GM19193 (cell line): ENCODE measurements at regions not wholly inside any gene's neighbourhood (a gene's known extent, or its start where the extent isn't known, plus 50 kb on each side); places are given as distances from the start of the nearest gene placed in this dataset.

Experiments
- POLR2A ChIP-seq: IDR thresholded peaks from 4 replicates; pipeline ENCODE4 v1.6.1; 2011; ENCODE audit not compliant: insufficient read depth, insufficient read length; ENCODE audit errors: extremely low read depth

DNA sequence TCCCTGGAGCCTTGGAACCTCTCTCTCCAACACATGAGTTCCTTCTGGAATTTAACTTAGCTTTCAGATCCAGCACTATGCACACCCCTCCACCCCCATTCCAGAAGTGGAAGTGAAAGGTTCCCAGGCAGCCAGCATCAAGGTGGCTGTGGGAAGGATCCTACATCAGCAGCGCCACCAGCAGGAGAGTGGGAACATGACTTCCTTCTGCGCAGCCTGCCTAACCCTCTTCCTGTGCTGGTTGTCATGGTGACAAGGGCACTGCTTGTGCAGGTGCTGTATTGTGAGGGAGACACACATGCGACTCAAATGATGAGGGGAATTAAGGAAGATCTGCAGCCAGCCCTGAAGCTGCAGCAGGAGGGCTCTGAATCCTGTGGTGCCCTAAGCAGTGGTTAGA lies 904.5 kb upstream of the API5 start:
- TF ChIP-seq POLR2A = no peak

DNA sequence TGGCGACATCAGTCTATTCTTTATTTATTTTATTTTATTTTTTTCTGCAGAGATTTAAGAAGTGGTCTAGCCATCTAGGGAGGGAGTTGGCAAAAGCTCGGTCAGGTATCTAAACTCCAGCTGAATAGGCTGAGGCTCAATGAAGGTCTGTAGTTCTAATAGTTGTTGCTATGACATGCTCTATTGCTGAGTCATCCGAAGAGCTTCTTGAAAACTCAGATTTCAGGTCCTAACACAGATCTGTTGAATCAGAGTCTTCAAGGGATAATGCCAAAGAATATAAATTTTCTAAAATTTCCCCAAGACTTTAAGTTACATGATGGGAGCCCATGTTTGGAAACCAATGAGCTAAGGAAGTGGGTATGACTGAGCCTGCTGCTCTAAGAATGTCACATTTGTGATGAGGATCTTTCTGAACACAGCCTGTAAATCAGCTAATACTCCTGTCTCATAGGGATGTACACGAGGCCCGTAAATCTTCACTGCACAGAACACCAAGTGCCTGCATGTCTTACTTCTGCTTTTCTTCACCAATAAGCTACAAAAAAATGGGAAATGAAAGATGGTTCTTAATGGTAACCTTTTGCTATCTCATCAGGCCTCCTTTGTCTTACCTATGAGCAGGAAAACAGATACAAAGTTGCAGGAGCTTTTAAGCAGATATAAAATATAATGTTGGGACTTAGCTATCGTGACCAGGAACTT lies 901.4 kb upstream of the API5 start:
- TF ChIP-seq POLR2A = no peak

DNA sequence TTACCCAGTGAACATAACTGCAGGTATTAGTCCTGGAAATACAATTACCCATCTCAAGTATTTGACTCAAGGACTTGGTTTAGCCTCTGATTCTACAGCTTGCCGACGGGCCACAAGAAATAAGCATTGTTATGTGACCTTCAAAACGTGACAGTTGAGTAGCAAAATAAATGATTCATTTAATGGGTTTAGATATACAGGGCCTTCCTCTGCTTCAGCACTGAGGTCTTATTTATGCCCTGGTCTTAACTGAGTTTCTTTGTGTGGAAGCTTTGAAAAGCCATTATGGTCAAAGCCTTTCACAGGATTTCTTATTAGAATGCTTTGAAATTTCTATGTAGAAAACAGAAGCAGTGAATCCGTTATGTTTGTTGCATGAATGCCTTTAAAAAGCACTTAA lies 899.2 kb upstream of the API5 start:
- no peak for TF ChIP-seq POLR2A

DNA sequence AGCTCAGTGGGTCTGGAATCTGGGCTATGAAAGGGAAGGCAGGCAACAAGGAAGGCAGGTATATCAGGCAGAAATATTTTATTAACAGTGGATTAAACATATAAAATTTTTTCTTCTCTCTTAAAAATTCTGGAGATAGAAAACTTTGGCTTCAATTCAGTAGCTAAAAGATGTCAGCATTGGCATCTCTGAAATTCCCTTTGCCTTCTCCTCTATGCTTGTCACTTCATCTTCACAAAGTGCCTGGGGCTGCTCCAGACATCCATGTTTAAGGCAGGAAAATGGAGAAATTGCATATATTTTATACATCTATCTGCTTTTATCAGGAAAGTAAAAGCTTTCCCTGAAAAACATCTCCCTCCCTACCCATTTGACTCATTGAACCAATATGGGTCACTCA lies 894.1 kb upstream of the API5 start:
- no peak for TF ChIP-seq POLR2A

DNA sequence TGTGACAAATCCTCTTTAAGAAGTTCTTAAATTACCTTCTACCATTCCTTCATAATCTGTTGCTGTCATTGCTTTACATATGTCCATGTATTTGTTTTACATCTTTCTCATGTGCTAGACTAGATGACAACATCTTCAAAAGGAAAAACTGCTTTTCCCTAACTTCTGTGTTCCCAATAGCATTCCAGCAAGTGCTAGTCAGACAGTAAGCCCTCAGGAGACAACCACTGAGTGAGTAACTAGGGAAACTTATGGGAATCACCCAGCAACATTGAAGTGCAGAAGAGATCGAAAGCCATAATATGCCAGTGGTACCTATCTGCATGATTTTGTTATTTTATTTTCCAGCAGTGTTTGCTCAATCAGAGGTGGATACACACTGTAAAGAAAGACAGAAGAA lies 889.7 kb upstream of the API5 start:
- TF ChIP-seq POLR2A = no peak

DNA sequence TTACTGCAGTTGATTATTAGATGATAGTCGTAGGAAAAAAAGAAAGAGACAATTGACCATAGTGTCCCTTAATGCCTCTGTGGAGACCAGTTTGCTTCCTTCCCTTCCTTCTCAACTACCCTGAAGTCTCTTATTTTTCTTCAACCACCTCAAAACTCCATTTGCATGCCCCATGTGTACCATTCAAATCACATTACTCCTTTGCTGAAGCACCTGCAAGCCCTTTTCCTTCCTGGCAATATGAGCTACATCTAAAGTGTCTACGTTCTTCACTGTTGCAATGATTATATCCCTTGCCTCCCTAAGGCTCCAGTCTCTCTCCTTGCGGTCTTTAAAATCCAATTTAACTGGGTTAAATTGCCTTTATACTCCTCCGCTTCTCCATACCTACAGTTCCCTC lies 867.4 kb upstream of the API5 start:
- TF ChIP-seq POLR2A = no peak

DNA sequence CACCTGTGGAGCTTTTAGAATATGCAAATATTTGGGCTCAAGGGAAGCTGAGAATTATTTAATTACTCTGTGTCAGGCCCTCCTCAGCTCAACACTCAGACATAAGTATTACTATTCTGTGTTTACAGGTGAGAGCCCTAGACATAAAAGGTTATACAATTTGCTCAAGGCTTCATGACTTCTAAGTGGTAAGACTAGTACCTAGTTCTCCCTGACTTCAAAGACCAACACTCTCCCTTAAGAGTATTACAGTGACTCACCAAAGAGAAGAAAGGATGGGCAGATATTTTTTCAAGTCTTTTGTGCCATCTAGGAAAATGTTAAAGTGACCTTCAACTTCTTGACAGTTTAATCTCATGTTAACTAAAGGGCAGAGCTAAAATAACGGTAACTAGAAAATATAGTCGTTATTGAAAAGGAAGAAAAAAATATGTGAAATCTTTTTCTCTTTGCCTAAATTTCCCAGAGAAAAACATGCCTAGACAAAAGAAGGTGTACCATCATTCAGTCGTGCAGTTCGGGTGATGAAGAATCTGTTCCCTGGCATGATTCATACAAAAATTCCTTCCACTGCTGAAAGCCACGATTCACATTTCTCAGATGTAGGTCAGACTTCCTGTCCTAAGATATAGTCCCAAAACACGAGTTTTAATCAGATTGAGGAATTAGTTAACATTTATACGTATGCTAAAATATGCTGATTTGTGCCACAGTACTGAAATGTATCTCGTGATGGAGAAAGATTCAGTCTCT lies 849.1 kb upstream of the API5 start:
- TF ChIP-seq POLR2A = no peak

DNA sequence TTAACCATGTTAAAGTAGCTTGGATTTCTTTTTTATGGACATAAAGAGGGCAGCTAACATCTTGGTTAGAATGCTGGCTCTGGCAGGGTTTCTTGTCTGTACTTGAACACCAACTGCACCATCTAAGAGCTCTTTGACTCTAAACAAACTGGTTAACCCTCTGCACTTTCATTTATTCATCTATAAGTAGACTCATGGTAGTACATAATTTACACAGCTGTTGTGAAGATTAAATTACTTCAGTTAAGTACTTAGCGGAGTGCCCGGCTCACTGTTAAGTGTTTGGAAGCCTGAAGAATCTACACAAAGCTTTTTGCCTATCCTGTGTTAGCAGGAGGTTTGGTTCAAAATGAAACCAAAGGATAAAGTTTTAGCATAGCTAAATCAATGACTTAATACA lies 846.2 kb upstream of the API5 start:
- no peak for TF ChIP-seq POLR2A

DNA sequence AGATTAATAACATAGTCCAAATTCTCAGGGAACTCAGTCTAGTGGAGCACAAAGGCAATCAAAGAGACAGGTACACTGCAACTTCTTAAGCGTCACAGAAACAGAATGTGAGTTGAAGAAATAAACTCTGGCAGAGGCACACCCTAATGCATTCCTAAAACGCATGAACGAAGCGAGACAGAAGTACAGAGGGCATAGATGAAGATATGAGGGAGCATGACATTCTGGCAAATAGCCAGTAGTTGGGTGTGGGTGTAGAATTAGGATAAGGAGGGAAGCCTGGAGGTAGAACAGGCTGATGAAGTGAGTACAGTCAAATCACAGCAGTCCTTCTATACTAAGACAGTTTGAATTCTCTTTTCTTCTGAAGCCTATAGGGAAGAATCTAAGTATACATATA lies 838.7 kb upstream of the API5 start:
- TF ChIP-seq POLR2A = no peak

DNA sequence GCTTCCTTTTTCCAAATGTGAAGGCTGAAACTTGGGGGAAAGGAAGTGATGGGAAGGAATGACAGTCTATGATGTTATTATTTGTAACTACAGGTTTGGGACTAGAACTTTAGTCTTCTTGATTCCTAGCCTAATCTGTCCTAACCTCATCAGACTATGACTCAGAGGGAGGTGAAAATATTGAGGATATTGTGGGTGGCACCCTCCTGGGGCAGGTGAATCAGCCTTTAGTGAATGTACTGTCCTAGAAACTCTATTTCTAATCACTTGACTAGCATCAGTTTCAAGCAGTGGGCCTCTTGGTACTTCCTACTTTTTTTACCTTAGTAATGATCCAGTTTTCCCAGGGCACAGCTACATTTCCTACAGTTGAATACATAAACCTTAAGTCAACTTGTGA lies 829.0 kb upstream of the API5 start:
- no peak for TF ChIP-seq POLR2A

DNA sequence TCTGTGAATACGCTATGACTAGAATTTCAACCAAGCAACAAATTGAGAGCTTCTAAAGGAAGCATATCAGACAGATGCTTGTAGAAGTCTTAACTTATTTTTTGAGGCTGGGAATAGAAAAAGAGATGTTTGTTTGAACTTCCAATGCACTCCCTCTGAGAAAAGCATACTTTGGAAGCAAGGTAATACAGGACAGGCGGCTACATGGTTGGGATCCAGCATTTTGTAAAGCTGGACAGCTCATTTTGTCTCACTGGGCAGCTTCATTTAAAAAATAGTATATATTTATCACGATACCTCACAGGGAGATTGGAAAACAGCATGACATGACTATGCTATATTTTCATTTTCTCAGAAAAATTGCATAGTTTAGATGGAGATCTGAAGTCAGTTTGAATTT lies 821.3 kb upstream of the API5 start:
- TF ChIP-seq POLR2A = no peak

DNA sequence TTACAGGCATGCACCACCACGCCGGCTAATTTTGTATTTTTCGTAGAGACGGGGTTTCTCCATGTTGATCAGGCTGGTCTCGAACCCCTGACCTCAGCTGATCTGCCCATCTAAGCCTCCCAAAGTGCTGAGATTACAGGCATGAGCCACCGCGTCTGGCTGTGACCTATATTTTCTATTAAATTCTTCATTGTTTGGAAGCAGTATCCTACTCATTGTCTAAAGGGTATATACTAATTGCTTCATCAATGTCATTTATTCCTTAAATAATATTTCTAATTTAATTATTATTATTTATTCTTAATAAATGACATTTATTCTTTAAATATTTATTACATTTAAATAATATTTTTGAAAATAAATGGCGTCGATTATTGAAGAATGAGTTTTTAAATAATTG lies 817.3 kb upstream of the API5 start:
- no peak for TF ChIP-seq POLR2A

DNA sequence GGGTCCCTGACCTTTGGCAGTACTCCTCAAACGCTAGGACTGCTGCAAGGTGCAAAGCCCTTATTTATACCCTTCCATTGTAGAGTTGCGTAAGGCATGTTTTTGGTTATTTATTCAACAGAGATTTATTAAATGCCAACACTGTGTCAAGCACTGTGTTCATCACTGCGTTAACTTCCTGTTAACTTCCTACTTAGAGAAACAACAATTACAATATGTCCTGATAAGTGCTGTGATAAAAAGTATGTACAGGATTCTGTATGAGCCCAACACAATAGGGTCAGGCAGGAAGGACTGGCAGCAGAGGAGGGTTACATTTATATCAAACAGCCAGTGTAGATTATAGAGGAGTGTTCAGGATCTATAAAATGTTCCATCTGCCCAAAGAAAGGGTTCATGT lies 812.8 kb upstream of the API5 start:
- TF ChIP-seq POLR2A = no peak

DNA sequence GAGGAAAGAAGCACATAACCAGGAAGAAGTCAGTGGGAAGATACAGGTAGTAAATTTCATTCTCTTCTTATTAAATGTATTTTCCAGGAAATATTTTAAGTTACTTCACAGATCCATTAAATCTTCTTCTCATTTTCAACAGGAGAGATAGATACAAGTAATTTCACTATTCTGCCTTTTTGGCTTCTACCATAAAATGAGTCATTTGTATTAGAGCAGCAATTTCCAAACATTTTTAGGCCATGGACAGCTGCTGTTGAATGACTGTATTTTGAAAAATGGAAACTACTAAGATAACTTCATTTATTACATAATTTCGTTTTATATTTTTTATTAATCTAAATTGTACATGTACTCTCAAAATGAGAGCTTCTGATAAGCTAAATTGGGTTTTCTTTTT lies 809.6 kb upstream of the API5 start:
- no peak for TF ChIP-seq POLR2A

DNA sequence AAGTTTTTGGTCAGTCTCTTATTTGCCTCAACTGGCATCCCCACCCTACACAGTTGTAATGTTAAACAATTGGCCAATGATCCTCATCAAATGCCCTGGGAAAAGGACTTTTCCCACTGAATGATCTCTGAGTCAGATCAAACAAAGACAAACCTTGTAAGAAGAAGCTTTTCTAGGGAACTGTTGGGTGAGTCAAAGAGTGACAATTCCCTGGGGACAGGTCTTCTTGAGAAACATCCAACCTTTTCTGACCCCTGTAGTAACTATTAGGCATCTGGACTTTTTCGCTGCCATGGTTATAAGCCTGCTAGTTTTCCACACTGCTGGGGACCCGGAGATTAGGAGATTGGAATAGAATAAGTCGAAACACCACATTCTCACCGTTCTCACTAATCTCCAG lies 789.8 kb upstream of the API5 start:
- TF ChIP-seq POLR2A = no peak

DNA sequence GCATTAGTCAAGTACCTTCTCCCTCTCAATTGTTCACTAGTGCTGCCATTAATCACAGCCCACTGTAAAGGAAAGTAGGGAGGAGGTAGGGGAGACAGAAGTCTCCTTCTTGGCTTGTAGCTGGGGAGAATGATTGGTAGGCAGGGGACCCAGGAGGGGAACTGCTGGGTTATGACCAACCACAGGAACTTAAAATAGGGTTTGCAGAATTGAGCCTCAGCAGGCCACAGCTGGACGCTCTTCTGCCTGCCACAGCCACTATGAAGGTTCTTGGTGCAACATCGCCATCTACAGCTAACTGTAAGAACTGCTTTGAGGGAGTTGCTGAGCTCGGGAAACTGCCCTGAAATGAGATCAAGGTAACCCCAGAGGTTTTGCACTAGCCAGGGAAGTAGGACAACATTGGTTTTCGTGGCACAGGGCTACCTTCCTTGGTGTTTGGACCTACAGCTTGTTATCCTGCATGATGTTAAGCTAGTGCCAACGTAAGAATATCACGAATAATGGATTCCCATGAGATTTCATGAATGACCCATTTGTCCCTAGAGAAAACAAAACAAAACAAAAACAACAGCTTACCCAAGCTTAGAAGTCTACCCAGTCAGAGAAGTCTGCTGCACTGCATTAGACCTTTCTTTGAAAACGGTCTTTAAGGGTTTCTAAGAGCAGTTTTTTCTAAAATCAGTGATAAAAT lies 787.1 kb upstream of the API5 start:
- no peak for TF ChIP-seq POLR2A
